ENCODE measurements at regions not wholly inside any gene's neighbourhood (a gene's known extent, or its start where the extent isn't known, plus 50 kb on each side); places are given as distances from the start of the nearest gene placed in this dataset.

GRCh38 chr12:34361721-34362316 is 339.5 kb downstream of the ALG10 start:
- DNase-seq (ENCODE audit: insufficient read length, low spot score) (no peak), FAIRE-seq (no peak)

- FAIRE-seq (no peak), DNase-seq (ENCODE audit: insufficient read length, low spot score) (no peak)
Observed at GRCh38 chr12:34363050-34363673, 340.9 kb downstream of the ALG10 start.

DNA sequence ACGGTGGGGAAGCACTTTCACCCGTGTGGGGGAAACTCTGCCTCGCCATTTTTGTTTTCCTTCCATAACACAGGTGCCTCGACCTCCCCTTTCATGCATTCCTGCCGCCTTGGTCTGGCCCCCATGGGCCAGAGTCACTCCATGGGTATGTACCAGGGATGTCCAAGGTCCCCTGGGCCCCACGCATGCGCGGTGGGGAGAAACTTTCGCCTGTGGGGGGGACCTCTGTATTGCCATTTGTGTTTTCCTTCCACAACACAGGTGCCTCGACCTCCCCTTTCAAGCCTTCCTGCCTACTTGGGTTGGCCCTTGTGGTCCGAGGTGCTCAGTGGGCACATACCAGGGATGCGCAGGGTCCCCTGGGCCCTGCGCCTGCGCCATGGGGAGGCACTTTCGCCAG is 345.8 kb downstream of the ALG10 start:
- FAIRE-seq (no peak), DNase-seq (ENCODE audit: insufficient read length, low spot score) (no peak)

- DNase-seq (ENCODE audit: insufficient read length, low spot score) (no peak), FAIRE-seq (no peak)
Observed at GRCh38 chr12:34371050-34371449, 348.8 kb downstream of the ALG10 start.

DNA sequence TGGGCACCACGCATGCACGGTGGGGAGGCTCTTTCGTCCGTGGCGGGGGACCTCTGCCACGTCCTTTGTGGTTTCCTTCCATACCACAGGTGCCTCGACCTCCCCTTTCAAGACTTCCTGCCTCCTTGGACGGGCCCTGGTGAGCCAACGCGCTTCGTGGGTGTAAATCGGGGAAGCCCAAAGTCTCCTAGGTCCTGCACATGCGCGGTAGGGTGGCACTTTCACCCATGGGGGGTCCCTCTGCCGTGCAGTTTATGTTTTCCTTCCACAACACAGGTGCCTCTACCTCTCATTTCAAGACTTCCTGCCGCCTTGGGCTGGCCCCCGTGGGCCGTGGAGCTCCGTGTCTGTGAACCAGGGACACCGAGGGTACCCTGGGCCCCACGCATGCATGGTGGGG is 349.7 kb downstream of the ALG10 start:
- FAIRE-seq (no peak), DNase-seq (ENCODE audit: insufficient read length, low spot score) (no peak)

DNA sequence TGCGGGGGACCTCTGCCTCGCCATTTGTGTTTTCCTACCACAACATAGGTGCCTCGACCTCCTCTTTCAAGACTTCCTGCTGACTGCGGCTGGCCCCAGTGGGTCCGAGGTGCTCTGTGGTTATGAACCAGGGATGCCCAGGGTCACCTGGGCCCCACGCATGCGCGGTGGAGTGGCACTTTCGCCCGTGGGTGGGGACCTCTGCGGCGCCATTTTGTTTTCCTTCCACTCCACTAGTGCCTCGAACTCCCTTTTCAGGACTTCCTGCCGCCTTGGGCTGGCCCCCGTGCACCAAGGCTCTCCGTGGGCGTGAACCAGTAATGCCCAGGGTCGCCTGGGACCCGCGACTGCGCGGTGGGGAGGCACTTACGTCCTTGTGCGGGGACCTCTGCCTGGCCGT is 351.6 kb downstream of the ALG10 start:
- FAIRE-seq (no peak), DNase-seq (ENCODE audit: insufficient read length, low spot score) (no peak)

DNA sequence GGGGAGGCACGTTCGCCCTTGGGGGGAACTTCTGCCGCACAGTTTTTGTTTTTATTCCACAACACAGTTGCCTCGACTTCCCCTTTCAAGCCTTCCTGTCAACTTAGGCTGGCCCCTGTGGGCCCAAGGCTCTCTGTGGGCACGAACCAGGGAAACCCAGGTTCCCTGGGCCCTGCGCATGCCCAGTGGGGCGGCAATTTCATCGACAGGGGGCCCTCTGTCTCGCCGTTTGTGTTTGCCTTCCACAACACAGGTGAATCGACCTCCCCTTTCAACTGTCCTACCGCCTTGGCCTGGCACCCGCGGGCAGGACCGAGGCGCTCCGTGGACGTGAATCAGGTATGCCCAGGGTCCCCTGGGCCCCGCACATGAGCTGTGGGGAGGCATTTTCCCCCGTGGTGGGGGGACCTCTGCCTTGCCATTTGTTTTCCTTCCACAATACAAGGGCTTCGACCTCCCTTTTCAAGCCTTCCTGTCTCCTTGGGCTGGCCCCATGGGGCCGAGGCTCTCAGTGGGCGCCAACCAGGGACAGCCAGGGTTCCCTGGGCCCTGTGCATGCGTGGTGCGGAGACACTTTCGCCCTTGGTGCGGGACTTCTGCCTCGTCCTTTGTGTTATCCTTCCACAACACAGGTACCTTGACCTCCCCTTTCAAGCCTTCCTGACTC is 354.0 kb downstream of the ALG10 start:
- no peak for DNase-seq (ENCODE audit: insufficient read length, low spot score)
- no peak for FAIRE-seq

DNA sequence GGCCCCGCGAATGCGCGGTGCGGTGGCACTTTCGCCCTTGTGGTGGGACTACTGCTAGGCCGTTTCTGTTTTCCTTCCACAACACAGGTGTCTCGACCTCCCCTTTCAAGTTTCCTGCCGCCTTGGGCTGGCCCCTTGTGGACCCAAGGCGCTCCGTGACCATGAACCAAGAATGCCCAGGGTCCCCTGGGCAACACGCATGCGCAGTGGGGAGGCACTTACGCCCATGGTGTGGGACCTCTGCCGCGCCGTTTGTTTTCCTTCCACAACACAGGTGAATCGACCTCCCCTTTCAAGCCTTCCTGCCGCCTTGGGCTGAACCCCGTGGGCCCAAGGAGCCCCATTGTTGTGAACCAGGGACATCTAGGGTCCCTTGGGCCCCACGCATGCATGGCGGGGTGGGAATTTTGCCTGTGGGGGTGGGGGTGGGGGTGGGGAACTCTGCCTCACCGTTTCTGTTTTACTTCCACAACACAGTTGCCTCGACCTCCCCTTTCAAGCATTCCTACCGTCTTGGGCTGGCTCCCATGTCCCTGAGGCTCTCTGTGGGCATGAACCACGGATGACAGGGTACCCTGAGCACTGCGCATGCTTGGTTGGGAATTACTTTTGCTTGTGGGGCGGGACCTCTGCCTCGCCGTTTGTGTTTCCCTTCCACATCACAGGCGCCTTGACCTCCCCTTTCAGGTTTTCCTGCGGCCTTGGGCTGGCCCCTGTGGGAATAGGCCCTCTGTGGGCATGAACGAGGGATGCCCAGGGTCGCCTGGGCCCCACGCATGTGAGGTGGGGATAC is 355.1 kb downstream of the ALG10 start:
- DNase-seq (ENCODE audit: insufficient read length, low spot score) (no peak), FAIRE-seq (no peak)

DNA sequence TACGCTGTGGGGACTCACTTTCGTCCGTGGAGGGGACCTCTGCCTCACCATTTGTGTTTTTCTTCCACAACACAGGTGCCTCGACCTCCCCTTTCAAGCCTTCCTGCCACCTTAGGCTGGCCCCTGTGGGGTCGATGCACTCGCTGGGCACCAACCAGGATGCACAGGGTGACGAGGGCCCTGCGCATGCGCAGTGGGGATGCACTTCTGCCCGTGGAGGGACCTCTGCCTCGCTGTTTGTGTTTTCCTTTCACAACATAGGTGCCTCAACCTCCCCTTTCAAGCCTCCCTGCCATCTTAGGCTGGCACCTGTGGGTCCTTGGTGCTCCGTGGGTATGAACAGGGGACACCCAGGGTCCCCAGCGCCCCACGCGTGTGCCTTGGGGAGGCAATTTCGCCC is 356.8 kb downstream of the ALG10 start:
- DNase-seq (ENCODE audit: insufficient read length, low spot score), result no peak

DNA sequence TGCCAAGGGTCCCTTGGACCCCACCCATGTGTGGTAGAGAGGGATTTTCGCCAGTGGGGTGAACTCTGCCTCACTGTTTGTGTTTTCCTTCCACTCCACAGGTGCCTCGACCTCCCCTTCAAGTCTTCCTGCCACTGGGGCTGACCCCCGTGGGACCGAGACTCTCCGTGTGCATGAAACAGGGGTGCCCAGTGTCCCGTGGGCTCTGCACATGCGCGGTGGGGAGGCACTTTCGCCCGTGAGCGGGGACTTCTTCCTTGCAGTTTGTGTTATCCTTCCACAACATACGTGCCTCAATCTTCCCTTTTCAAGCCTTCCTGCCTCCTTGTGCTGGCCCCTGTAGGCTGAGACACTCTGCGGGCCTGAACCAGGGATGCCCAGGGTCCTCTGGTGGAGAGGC is 362.4 kb downstream of the ALG10 start:
- DNase-seq (ENCODE audit: insufficient read length, low spot score), result no peak
- FAIRE-seq, result no peak

More for the DNA sequence above, 356.8 kb downstream of the ALG10 start:
- no peak for FAIRE-seq

GRCh38 chr12:34386016-34386415 is 363.7 kb downstream of the ALG10 start:
- FAIRE-seq, result no peak

DNA sequence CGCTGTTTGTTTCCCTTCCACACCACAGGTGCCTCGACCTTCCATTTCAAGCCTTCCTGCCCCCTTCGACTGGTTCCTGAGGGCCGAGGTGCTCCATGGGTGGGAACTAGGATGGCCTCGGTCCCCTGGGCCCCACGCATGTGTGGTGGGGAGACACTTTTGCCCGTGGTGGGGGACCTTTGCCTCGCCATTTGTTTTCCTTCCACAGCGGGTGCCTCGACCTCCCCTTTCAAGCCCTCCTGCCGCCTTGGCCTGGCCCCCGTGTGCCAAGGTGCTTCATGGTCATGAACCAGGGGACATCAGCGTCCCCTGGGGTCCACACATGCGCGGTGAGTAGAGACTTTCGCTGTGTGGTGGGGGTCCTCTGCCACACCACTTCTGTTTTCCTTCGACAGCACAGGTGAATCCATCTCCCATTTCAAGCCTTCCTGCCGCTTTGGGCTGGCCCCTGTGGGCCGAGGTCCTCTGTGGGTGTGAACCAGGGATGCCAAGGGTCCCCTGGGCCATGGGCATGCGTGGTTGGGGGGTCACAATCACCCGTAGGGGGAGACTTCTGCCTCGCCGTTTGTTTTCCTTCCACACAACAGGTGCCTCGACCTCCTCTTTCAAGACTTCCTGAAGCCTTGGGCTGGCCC is 364.4 kb downstream of the ALG10 start:
- no peak for DNase-seq (ENCODE audit: insufficient read length, low spot score)
- FAIRE-seq, result no peak

More at GRCh38 chr12:34386016-34386415, 363.7 kb downstream of the ALG10 start:
- DNase-seq (ENCODE audit: insufficient read length, low spot score), result no peak

GRCh38 chr12:34387711-34388635 is 365.7 kb downstream of the ALG10 start:
- FAIRE-seq (no peak), DNase-seq (ENCODE audit: insufficient read length, low spot score) (no peak)

- DNase-seq (ENCODE audit: insufficient read length, low spot score) (no peak), FAIRE-seq (no peak)
Observed at GRCh38 chr12:34388636-34389377, 366.5 kb downstream of the ALG10 start.

DNA sequence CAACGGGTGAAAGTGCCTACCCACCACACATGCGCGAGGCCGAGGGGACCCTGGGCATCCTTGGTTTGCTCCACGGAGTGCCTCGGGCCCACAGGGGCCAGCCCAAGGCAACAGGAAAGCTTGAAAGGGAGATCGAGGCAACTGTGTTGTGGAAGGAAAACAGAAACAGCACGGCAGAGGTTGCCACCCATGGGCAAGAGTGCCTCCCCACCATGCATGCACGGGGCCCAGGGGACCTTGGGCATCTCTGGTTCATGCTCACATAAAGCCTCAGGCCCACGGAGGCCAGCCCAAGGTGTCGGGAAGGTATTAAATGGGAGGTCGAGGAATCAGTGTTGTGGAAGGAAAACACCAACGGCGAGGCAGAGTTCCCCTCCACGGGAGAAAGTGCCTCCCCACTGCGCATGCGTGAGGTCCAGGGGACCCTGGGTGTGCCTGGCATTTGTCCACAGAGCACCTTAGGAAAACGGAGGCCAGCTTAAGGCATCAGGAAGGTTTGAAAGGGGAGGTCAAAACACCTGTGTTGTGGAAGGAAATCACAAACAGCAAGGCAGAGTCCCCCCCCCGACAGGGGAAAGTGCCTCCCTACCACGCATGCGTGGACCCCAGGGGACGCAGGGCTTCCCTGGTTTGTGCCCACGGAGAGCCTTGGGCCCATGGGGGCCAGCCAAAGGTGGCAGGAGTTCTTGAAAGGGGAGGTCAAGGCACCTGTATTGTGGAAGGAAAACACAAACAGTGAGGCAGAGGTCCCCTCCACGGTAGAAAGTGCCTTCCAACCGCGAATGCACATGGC is 367.3 kb downstream of the ALG10 start:
- FAIRE-seq (no peak), DNase-seq (ENCODE audit: insufficient read length, low spot score) (no peak)

GRCh38 chr12:34390171-34390841 is 368.0 kb downstream of the ALG10 start:
- no peak for FAIRE-seq

GRCh38 chr12:34390846-34391700 is 368.8 kb downstream of the ALG10 start:
- FAIRE-seq (no peak), DNase-seq (ENCODE audit: insufficient read length, low spot score) (no peak)

More at GRCh38 chr12:34390171-34390841, 368.0 kb downstream of the ALG10 start:
- no peak for DNase-seq (ENCODE audit: insufficient read length, low spot score)

All from GM19239 (cell line).